ENCODE measurements at regions not wholly inside any gene's neighbourhood (a gene's known extent, or its start where the extent isn't known, plus 50 kb on each side); places are given as distances from the start of the nearest gene placed in this dataset.

DNA sequence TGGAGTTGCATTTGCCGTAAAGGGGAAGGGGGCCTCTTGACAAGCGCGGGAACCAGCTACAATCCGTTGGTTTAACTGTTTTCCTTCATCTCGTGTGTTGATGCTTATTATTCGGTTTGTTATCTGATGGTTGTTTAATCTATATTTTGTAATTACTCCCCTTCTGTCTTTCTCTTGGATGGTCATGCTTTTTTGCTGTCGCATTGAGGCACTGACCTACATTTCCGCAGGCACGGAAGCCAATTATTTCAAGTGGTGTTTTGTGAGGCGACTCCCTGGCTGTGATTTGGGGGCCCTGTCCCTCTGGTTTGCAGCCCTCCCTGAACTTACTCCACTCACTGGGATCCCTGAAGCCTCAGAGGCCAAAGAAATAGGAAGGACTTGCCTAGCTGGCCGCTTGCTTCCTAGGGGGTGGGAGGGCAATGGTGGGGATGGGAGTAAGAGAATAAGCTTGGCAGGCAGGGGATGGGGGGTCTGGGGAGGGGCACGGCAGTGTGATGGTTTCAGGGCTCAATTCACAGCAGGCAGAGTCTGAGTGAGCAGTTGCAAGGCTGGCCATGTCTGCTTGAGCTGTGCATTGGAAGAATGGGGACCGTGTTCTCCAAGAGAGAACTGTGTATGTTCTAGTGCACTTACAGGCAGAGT is 165.8 kb upstream of the B3GAT1 start:
- peaks cover 3% of the 10 kb centered on the region for H3K4me1 ChIP-seq
- no peak overlapping the region for H3K4me3 ChIP-seq
- peaks cover 27% of the 10 kb centered on the region for H3K27me3 ChIP-seq
- no peaks in the 10 kb centered on the region for H3K36me3 ChIP-seq
- intact Hi-C loops (cut with DNase I) = no loop called here
- TF ChIP-seq CTCF (IDR thresholded peaks at IDR 0.05) = no peak
- H3K27ac ChIP-seq = no peak overlapping the region
- ATAC-seq = no peak
- no peak for DNase-seq
- no peaks in the 10 kb centered on the region for H3K9me3 ChIP-seq

GRCh38 chr11:134576721-134577171 is 164.7 kb upstream of the B3GAT1 start:
- TF ChIP-seq CTCF (IDR thresholded peaks at IDR 0.05) = no peak
- no peak overlapping the region for H3K27ac ChIP-seq
- H3K4me3 ChIP-seq = no peak overlapping the region
- no peaks in the 10 kb centered on the region for H3K4me1 ChIP-seq
- intact Hi-C loops (cut with DNase I) = no loop called here
- no peaks in the 10 kb centered on the region for H3K9me3 ChIP-seq
- DNase-seq (no peak), ATAC-seq (no peak)
- H3K36me3 ChIP-seq = no peaks in the 10 kb centered on the region
- peaks cover 27% of the 10 kb centered on the region for H3K27me3 ChIP-seq

DNA sequence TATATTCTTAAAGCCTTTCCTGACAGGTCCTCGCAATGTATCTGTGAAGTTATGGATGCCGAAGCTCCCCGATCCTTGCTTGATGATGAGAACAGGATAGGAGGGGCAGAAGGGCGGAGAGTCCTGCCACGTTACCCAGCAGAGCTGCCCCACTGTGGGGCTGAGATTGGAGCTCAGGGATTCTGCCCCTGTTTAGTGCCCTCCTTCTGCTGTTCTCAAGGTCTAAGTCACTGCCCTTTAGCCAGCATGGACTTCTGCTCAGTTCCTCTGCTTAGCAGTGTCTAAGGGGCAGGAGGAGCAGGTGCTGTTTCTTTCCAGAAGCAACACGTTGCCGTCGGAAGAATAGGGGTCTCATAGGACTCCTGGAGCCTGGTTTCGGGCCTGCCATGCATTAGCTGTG is 164.2 kb upstream of the B3GAT1 start:
- no peak overlapping the region for H3K4me3 ChIP-seq
- peaks cover 26% of the 10 kb centered on the region for H3K27me3 ChIP-seq
- no peaks in the 10 kb centered on the region for H3K4me1 ChIP-seq
- no peak overlapping the region for H3K27ac ChIP-seq
- H3K9me3 ChIP-seq = no peaks in the 10 kb centered on the region
- ATAC-seq (no peak), DNase-seq (no peak)
- no peaks in the 10 kb centered on the region for H3K36me3 ChIP-seq
- intact Hi-C loops (cut with DNase I) = no loop called here
- TF ChIP-seq CTCF (IDR thresholded peaks at IDR 0.05) = no peak

GRCh38 chr11:134575504-134576230 is 163.6 kb upstream of the B3GAT1 start:
- H3K9me3 ChIP-seq = no peaks in the 10 kb centered on the region
- no peak for DNase-seq
- H3K4me1 ChIP-seq = no peaks in the 10 kb centered on the region
- no peak overlapping the region for H3K4me3 ChIP-seq
- peaks cover 19% of the 10 kb centered on the region for H3K27me3 ChIP-seq
- no peaks in the 10 kb centered on the region for H3K36me3 ChIP-seq
- H3K27ac ChIP-seq = no peak overlapping the region
- ATAC-seq = no peak
- TF ChIP-seq CTCF (IDR thresholded peaks at IDR 0.05) = no peak
- intact Hi-C loops (cut with DNase I) = no loop called here

DNA sequence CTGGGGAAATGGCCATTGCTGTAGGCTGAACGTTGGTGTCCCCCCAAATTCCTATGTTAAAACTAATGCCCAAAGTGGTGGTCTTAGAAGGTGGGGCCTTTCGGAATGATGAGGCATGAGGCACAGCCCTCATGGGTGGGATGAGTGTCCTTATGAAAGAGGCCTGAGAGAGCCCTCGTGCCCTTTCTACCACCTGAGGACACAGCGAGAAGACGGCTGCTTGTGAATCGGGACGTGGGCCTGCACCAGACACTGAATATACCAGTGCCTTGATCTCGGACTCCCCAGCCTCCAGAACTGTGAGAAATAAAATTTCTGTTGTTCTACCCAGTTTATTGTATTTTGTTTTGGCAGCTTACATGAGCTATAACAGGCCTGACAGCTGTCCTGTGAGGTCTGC is 162.9 kb upstream of the B3GAT1 start:
- no peaks in the 10 kb centered on the region for H3K9me3 ChIP-seq
- ATAC-seq = no peak
- TF ChIP-seq CTCF (IDR thresholded peaks at IDR 0.05) = no peak

More for the DNA sequence above, 162.9 kb upstream of the B3GAT1 start:
- no peak for DNase-seq
- Histone ChIP-seq H3K4me3 (no peak overlapping the region), H3K36me3 (no peaks in the 10 kb centered on the region), H3K27me3 (peaks cover 12% of the 10 kb centered on the region), H3K4me1 (no peaks in the 10 kb centered on the region), H3K27ac (no peak overlapping the region)
- intact Hi-C loops (cut with DNase I) = no loop called here

Data from upper lobe of right lung (tissue), 1 donor.